ENCODE measurements at regions not wholly inside any gene's neighbourhood (a gene's known extent, or its start where the extent isn't known, plus 50 kb on each side); places are given as distances from the start of the nearest gene placed in this dataset.

- Histone ChIP-seq H3K27ac (no peak overlapping the region), H3K9me3 (no peaks in the 10 kb centered on the region), H3K4me1 (no peaks in the 10 kb centered on the region), H3K27me3 (no peaks in the 10 kb centered on the region), H3K4me3 (no peak overlapping the region), H3K36me3 (no peaks in the 10 kb centered on the region)
- DNase-seq = no peak
- TF ChIP-seq CTCF (IDR thresholded peaks at IDR 0.05) = no peak
- intact Hi-C loops (cut with DNase I) = no loop called here
- no peak for ATAC-seq
Observed at GRCh38 chr6:48764286-48765044, 653.5 kb upstream of the PTCHD4 start.

- TF ChIP-seq CTCF (IDR thresholded peaks at IDR 0.05) = no peak
- no peak for DNase-seq
Observed at GRCh38 chr6:48757661-48758060, 646.7 kb upstream of the PTCHD4 start.

GRCh38 chr6:48755315-48755714 is 644.3 kb upstream of the PTCHD4 start:
- Histone ChIP-seq H3K9me3 (no peaks in the 10 kb centered on the region), H3K4me3 (no peak overlapping the region), H3K27me3 (no peaks in the 10 kb centered on the region), H3K36me3 (no peaks in the 10 kb centered on the region), H3K27ac (no peak overlapping the region), H3K4me1 (no peaks in the 10 kb centered on the region)
- no peak for TF ChIP-seq CTCF (IDR thresholded peaks at IDR 0.05)
- DNase-seq (no peak), ATAC-seq (no peak)
- intact Hi-C loops (cut with DNase I) = no loop called here

More at GRCh38 chr6:48757661-48758060, 646.7 kb upstream of the PTCHD4 start:
- intact Hi-C loops (cut with DNase I) = no loop called here
- no peak overlapping the region for H3K4me3 ChIP-seq
- no peaks in the 10 kb centered on the region for H3K4me1 ChIP-seq
- no peak overlapping the region for H3K27ac ChIP-seq
- no peaks in the 10 kb centered on the region for H3K27me3 ChIP-seq
- no peaks in the 10 kb centered on the region for H3K9me3 ChIP-seq
- no peak for ATAC-seq
- H3K36me3 ChIP-seq = no peaks in the 10 kb centered on the region

- intact Hi-C loops (cut with DNase I) = no loop called here
- Histone ChIP-seq H3K36me3 (no peaks in the 10 kb centered on the region), H3K4me1 (no peaks in the 10 kb centered on the region), H3K9me3 (no peaks in the 10 kb centered on the region), H3K27ac (no peak overlapping the region), H3K27me3 (no peaks in the 10 kb centered on the region), H3K4me3 (no peak overlapping the region)
- DNase-seq = no peak
- TF ChIP-seq CTCF (IDR thresholded peaks at IDR 0.05) = no peak
- ATAC-seq = no peak
Observed at GRCh38 chr6:48754641-48755040, 643.6 kb upstream of the PTCHD4 start.

- Histone ChIP-seq H3K4me1 (no peaks in the 10 kb centered on the region), H3K4me3 (no peak overlapping the region), H3K9me3 (no peaks in the 10 kb centered on the region), H3K27me3 (no peaks in the 10 kb centered on the region), H3K27ac (no peak overlapping the region), H3K36me3 (no peaks in the 10 kb centered on the region)
- no peak for TF ChIP-seq CTCF (IDR thresholded peaks at IDR 0.05)
- intact Hi-C loops (cut with DNase I) = no loop called here
- no peak for DNase-seq
- no peak for ATAC-seq
Observed at GRCh38 chr6:48750861-48751260, 639.9 kb upstream of the PTCHD4 start.

GRCh38 chr6:48747471-48747870 is 636.5 kb upstream of the PTCHD4 start:
- Histone ChIP-seq H3K36me3 (no peaks in the 10 kb centered on the region), H3K4me3 (no peak overlapping the region), H3K4me1 (no peaks in the 10 kb centered on the region), H3K27me3 (no peaks in the 10 kb centered on the region), H3K27ac (no peak overlapping the region), H3K9me3 (no peaks in the 10 kb centered on the region)
- no peak for TF ChIP-seq CTCF (IDR thresholded peaks at IDR 0.05)
- no peak for ATAC-seq
- DNase-seq = no peak
- intact Hi-C loops (cut with DNase I) = no loop called here
